H1 (cell line): ENCODE measurements at regions not wholly inside any gene's neighbourhood (a gene's known extent, or its start where the extent isn't known, plus 50 kb on each side); places are given as distances from the start of the nearest gene placed in this dataset.

ENCODE experiments used
- CTCF ChIA-PET: fragments of 300-600 bp; sonication (Branson Sonifier 250); formaldehyde crosslinking; loops from one replicate; lab custom pipeline; 2021; ENCODE audit not compliant: partially characterized antibody; lab: Charles Lee
- POLR2A ChIA-PET: fragments of 300-600 bp; sonication (Branson Sonifier 250); formaldehyde crosslinking; loops from one replicate; lab custom pipeline; 2021; ENCODE audit warnings: inconsistent platforms; ENCODE audit not compliant: partially characterized antibody; lab: Charles Lee
- DNase-seq, 2 experiments: peaks; one replicate each; pipeline versions ENCODE4 v3.0.0 to v3.0.0-alpha.2; 2010 to 2022; ENCODE audit warnings: low spot score in 2 of 2, low read depth in 1 of 2, mixed read lengths in 1 of 2
- FAIRE-seq: peaks from 2 replicates; lab custom pipeline; 2011; peaks lifted over from hg19 to GRCh38; lab: Jason Lieb, UNC
- H2AFZ ChIP-seq: 2 replicates; pipeline ENCODE4 v1.8.1; 2012; ENCODE audit warnings: low read length, inconsistent platforms
- H2AK5ac ChIP-seq: 2 replicates; pipeline ENCODE4 v1.6.1; 2013; ENCODE audit warnings: low read depth, low read length
- H2BK120ac ChIP-seq: replicated peaks from 2 replicates; pipeline ENCODE3; 2013; ENCODE audit warnings: low read depth, low read length, inconsistent platforms
- H2BK12ac ChIP-seq: 2 replicates; pipeline ENCODE4 v1.6.1; 2013; ENCODE audit warnings: low read depth, low read length
- H2BK15ac ChIP-seq: 2 replicates; pipeline ENCODE4 v1.6.1; 2013; ENCODE audit warnings: low read length
- H2BK20ac ChIP-seq: 2 replicates; pipeline ENCODE4 v1.6.1; 2013; ENCODE audit warnings: low read length
- H2BK5ac ChIP-seq: 2 replicates; pipeline ENCODE4 v1.6.1; 2013; ENCODE audit warnings: low read depth, low read length
- H3K14ac ChIP-seq: 2 replicates; pipeline ENCODE4 v1.6.1; 2013; ENCODE audit warnings: inconsistent platforms; ENCODE audit not compliant: insufficient read length
- H3K18ac ChIP-seq: 2 replicates; pipeline ENCODE4 v1.6.1; 2013; ENCODE audit warnings: low read length; ENCODE audit errors: extremely low read depth
- H3K23ac ChIP-seq: 2 replicates; pipeline ENCODE4 v1.6.1; 2013; ENCODE audit warnings: inconsistent platforms; ENCODE audit not compliant: insufficient read length
- H3K23me2 ChIP-seq: 2 replicates; pipeline ENCODE4 v1.6.1; 2013; ENCODE audit warnings: low read depth, low read length
- H3K27ac ChIP-seq: 2 replicates; pipeline ENCODE4 v1.6.1; 2011; ENCODE audit warnings: low read depth, low read length, inconsistent platforms
- H3K27me3 ChIP-seq, 4 experiments: replicated peaks in 1 of 4; 1 replicate in 1 of 4; 2 replicates in 3 of 4; pipeline versions ENCODE4 v1.6.1 to v1.8.1; 2011 to 2013; ENCODE audit warnings: low read length in 3 of 4, mild to moderate bottlenecking in 3 of 4, inconsistent platforms in 2 of 4, mixed read lengths in 2 of 4, moderate library complexity in 1 of 4; ENCODE audit not compliant: control insufficient read depth in 3 of 4, insufficient read depth in 3 of 4; ENCODE audit errors: extremely low read depth in 1 of 4
- H3K36me3 ChIP-seq, 4 experiments: 2 replicates each; pipeline versions ENCODE4 v1.6.1 to v1.8.1; 2011 to 2013; ENCODE audit warnings: mild to moderate bottlenecking in 4 of 4, low read length in 3 of 4, moderate library complexity in 2 of 4, control low read depth in 1 of 4, inconsistent platforms in 1 of 4; ENCODE audit not compliant: insufficient read depth in 4 of 4, control insufficient read depth in 2 of 4
- H3K4ac ChIP-seq: replicated peaks from 2 replicates; pipeline ENCODE3; 2013; ENCODE audit warnings: low read length, low read depth, mixed read lengths, inconsistent platforms; ENCODE audit not compliant: insufficient read length
- H3K4me1 ChIP-seq, 4 experiments: replicated peaks in 1 of 4; 1 replicate in 1 of 4; 2 replicates in 3 of 4; pipeline versions ENCODE4 v1.6.1 to v1.8.1; 2011 to 2013; ENCODE audit warnings: low read length in 3 of 4, inconsistent platforms in 2 of 4, mixed read lengths in 1 of 4; ENCODE audit not compliant: insufficient read depth in 4 of 4, control insufficient read depth in 3 of 4
- H3K4me2 ChIP-seq, 2 experiments: 2 replicates each; pipeline versions ENCODE4 v1.6.1 to v1.8.1; 2011 to 2013; ENCODE audit warnings: low read depth in 2 of 2, low read length in 2 of 2, control low read depth in 1 of 2, inconsistent platforms in 1 of 2, mild to moderate bottlenecking in 1 of 2; ENCODE audit not compliant: insufficient read depth in 1 of 2
- H3K4me3 ChIP-seq, 4 experiments: fragments of 200-600, 300-600 bp in 1 of 4; sonication (generic), shearing (Covaris generic), sonication (Bioruptor Twin) in 1 of 4; 2 replicates each; pipeline versions ENCODE4 v1.5.1 to v1.8.1; 2011 to 2016; ENCODE audit warnings: low read length in 4 of 4, low read depth in 3 of 4, control low read depth in 2 of 4, inconsistent platforms in 2 of 4, mild to moderate bottlenecking in 2 of 4, mixed read lengths in 1 of 4, moderate library complexity in 1 of 4; ENCODE audit not compliant: insufficient read depth in 2 of 4; ENCODE audit errors: extremely low read depth in 1 of 4
- H3K56ac ChIP-seq: replicated peaks from 2 replicates; pipeline ENCODE3; 2013; ENCODE audit warnings: low read depth, mild to moderate bottlenecking, mixed read lengths, low read length, inconsistent platforms; ENCODE audit not compliant: insufficient read length
- H3K79me1 ChIP-seq: 2 replicates; pipeline ENCODE4 v1.6.1; 2013; ENCODE audit warnings: low read depth, low read length, control low read depth
- H3K79me2 ChIP-seq, 2 experiments: 2 replicates each; pipeline versions ENCODE4 v1.6.1 to v1.8.1; 2012 to 2013; ENCODE audit warnings: low read length in 2 of 2, mild to moderate bottlenecking in 2 of 2, inconsistent platforms in 1 of 2; ENCODE audit not compliant: insufficient read depth in 2 of 2, control insufficient read depth in 1 of 2
- H3K9ac ChIP-seq, 4 experiments: replicated peaks in 1 of 4; 1 replicate in 1 of 4; 2 replicates in 3 of 4; pipeline versions ENCODE4 v1.6.1 to v1.8.1; 2011 to 2013; ENCODE audit warnings: low read depth in 3 of 4, low read length in 3 of 4, control low read depth in 2 of 4, mild to moderate bottlenecking in 2 of 4, moderate library complexity in 2 of 4, inconsistent platforms in 1 of 4; ENCODE audit errors: extremely low read depth in 1 of 4
- H3K9me3 ChIP-seq, 2 experiments: 2 replicates each; pipeline versions ENCODE4 v1.6.1 to v1.8.1; 2012 to 2013; ENCODE audit warnings: mild to moderate bottlenecking in 2 of 2, moderate library complexity in 2 of 2, control low read depth in 1 of 2, inconsistent platforms in 1 of 2, low read depth in 1 of 2, low read length in 1 of 2, mixed read lengths in 1 of 2; ENCODE audit not compliant: insufficient read depth in 2 of 2
- H4K20me1 ChIP-seq, 2 experiments: replicated peaks in 1 of 2; 2 replicates each; pipeline versions ENCODE3 to v1.8.1; 2011 to 2013; ENCODE audit warnings: inconsistent platforms in 2 of 2, low read length in 2 of 2, mild to moderate bottlenecking in 1 of 2; ENCODE audit not compliant: insufficient read depth in 2 of 2, control insufficient read depth in 1 of 2
- H4K5ac ChIP-seq: 2 replicates; pipeline ENCODE4 v1.6.1; 2013; ENCODE audit warnings: low read length, low read depth, mixed read lengths, inconsistent platforms; ENCODE audit not compliant: insufficient read length
- H4K8ac ChIP-seq: 2 replicates; pipeline ENCODE4 v1.8.0; 2013; ENCODE audit warnings: mild to moderate bottlenecking, moderate library complexity, low read length, inconsistent platforms; ENCODE audit not compliant: insufficient read depth; ENCODE audit errors: extremely low read depth
- H4K91ac ChIP-seq: replicated peaks from 2 replicates; pipeline ENCODE3; 2013; ENCODE audit warnings: low read length, mixed read lengths, inconsistent platforms; ENCODE audit not compliant: insufficient read length
- EP300 ChIP-seq, 2 experiments: IDR thresholded peaks; 1 replicate in 1 of 2; 2 replicates in 1 of 2; pipeline ENCODE4 v1.6.1; 2011 to 2012; ENCODE audit warnings: low read depth in 2 of 2, low read length in 2 of 2, mild to moderate bottlenecking in 2 of 2, borderline replicate concordance in 1 of 2, inconsistent platforms in 1 of 2, moderate library complexity in 1 of 2
- KDM1A ChIP-seq: fragments of 200-600, 300-600 bp; sonication (generic); IDR thresholded peaks from 2 replicates; pipeline ENCODE4 v1.7.1; 2016; ENCODE audit warnings: mild to moderate bottlenecking, low read length, borderline replicate concordance
- WGBS, 2 experiments: shearing (Covaris generic) in 1 of 2; methylation state at CpG; one replicate each; pipeline versions ENCODE4 v1.1.6 to v1.1.7; 2013 to 2015; ENCODE audit warnings: low lambda C conversion rate in 2 of 2, mixed read lengths in 2 of 2, inconsistent platforms in 1 of 2, low coverage in 1 of 2, missing lambda C conversion rate in 1 of 2; ENCODE audit not compliant: insufficient replicate concordance in 2 of 2, insufficient coverage in 1 of 2, insufficient read length in 1 of 2; ENCODE audit errors: extremely low coverage in 1 of 2, missing lambda C conversion rate in 1 of 2; 5-methylcytosine and 5-hydroxymethylcytosine counted together

GRCh38 chr6:37579444-37580067, 79.9 kb upstream of the CCDC167 start:
- H4K5ac ChIP-seq, result no peak overlapping the region
- no peaks in the 10 kb centered on the region; the same call in 1 of the 2 replicates for H3K79me1 ChIP-seq
- H2BK120ac ChIP-seq, result no peak overlapping the region
- no peak overlapping the region for H3K4me3 ChIP-seq
- no peak overlapping the region for H3K27ac ChIP-seq
- no peak overlapping the region for H3K14ac ChIP-seq
- H3K27me3 ChIP-seq, result no peaks in the 10 kb centered on the region; a peak in 1 of 7 replicates
- peaks cover 0 to 2% of the 10 kb centered on the region in 2 experiments for H4K20me1 ChIP-seq
- H3K56ac ChIP-seq, result no peak overlapping the region
- TF ChIP-seq EP300 (IDR thresholded peaks at IDR 0.05; ENCODE audit: borderline replicate concordance in 1 of 2, low read depth in 2 of 2, low read length in 2 of 2) (no peak), KDM1A (0 out of 2 replicates have a peak, but pooled peaks have one; percentile 31)
- TF ChIP-seq, all 59 proteins: peak for 1
- Histone ChIP-seq H3K79me2 (no peaks in the 10 kb centered on the region), H3K18ac (no peak overlapping the region), H2AFZ (no peak overlapping the region), H2BK20ac (no peak overlapping the region), H3K9ac (no peak overlapping the region), H2BK12ac (0 out of 2 replicates have a peak overlapping the region, but pooled peaks have one; percentile 27), H4K8ac (no peak overlapping the region), H3K36me3 (no peaks in the 10 kb centered on the region), H3K23ac (no peak overlapping the region), H3K9me3 (no peaks in the 10 kb centered on the region), H2AK5ac (no peak overlapping the region), H2BK15ac (no peak overlapping the region), H3K4me1 (peaks cover 0 to 3% (median 2%) of the 10 kb centered on the region in 4 experiments; a peak in 4 of 7 replicates), H3K23me2 (no peaks in the 10 kb centered on the region), H2BK5ac (no peak overlapping the region), H3K4ac (no peak overlapping the region), H4K91ac (no peak overlapping the region), H3K4me2 (no peak overlapping the region)
- WGBS, 2 experiments, result 85% methylated on average over 7 of the region's 7 CpGs; no CpG with 5 or more reads in 1 of the 2 experiments
- ChIA-PET POLR2A (no interaction called here), CTCF (interaction anchor here (0.6 to 13.8 kb wide), 28 partner anchors 10 to 1484 kb away, joined by 3 to 163 read pairs (median 5); partner anchors contain the start of gene CCDC167)
- no peak for FAIRE-seq
- no peak for DNase-seq
